HCEC 1CT (cell line): ENCODE measurements at regions not wholly inside any gene's neighbourhood (a gene's known extent, or its start where the extent isn't known, plus 50 kb on each side); places are given as distances from the start of the nearest gene placed in this dataset.

Experiments
- DNase-seq: peaks from one replicate; pipeline ENCODE4 v3.0.0-alpha.2; 2017

GRCh38 chr12:132406493-132407450, 77.4 kb upstream of the GALNT9 start:
- no peak for DNase-seq

- DNase-seq = no peak
Observed at GRCh38 chr12:132405742-132406251, 76.4 kb upstream of the GALNT9 start.

- DNase-seq = no peak
Observed at GRCh38 chr12:132404951-132405741, 75.8 kb upstream of the GALNT9 start.

- no peak for DNase-seq
Observed at GRCh38 chr12:132404435-132404855, 75.1 kb upstream of the GALNT9 start.

GRCh38 chr12:132403636-132404434, 74.4 kb upstream of the GALNT9 start:
- DNase-seq = no peak

GRCh38 chr12:132402831-132403416, 73.5 kb upstream of the GALNT9 start:
- no peak for DNase-seq

- no peak for DNase-seq
Observed at GRCh38 chr12:132401982-132402381, 72.6 kb upstream of the GALNT9 start.

GRCh38 chr12:132400011-132400641, 70.7 kb upstream of the GALNT9 start:
- no peak for DNase-seq

- no peak for DNase-seq
Observed at GRCh38 chr12:132399092-132400010, 70.0 kb upstream of the GALNT9 start.

- no peak for DNase-seq
Observed at GRCh38 chr12:132398386-132398991, 69.1 kb upstream of the GALNT9 start.

GRCh38 chr12:132397934-132398385, 68.6 kb upstream of the GALNT9 start:
- DNase-seq = no peak

GRCh38 chr12:132397152-132397933, 68.0 kb upstream of the GALNT9 start:
- DNase-seq = no peak

GRCh38 chr12:132396657-132397056, 67.3 kb upstream of the GALNT9 start:
- no peak for DNase-seq

- no peak for DNase-seq
Observed at GRCh38 chr12:132395908-132396305, 66.5 kb upstream of the GALNT9 start.

GRCh38 chr12:132395192-132395907, 66.0 kb upstream of the GALNT9 start:
- DNase-seq = no peak

- DNase-seq = no peak
Observed at GRCh38 chr12:132393991-132394949, 64.9 kb upstream of the GALNT9 start.

- no peak for DNase-seq
Observed at GRCh38 chr12:132393245-132393795, 63.9 kb upstream of the GALNT9 start.
